SK-N-SH treated with all-trans-retinoic acid at 6 μM for 48 hours (cell line): ENCODE measurements at regions not wholly inside any gene's neighbourhood (a gene's known extent, or its start where the extent isn't known, plus 50 kb on each side); places are given as distances from the start of the nearest gene placed in this dataset.

Source experiments
- ESRRG ChIP-seq: fragments of 250-450 bp; sonication (Bioruptor Pico); IDR thresholded peaks from 2 replicates; pipeline ENCODE4 v1.6.1; 2021; ENCODE audit warnings: mild to moderate bottlenecking
- GLIS3 ChIP-seq: fragments of 250-450 bp; sonication (Bioruptor Pico); IDR thresholded peaks from 2 replicates; pipeline ENCODE4 v1.5.0; 2020; ENCODE audit warnings: mild to moderate bottlenecking, moderate library complexity
- ZFP30 ChIP-seq: fragments of 450-650 bp; formaldehyde crosslinking; IDR thresholded peaks from 2 replicates; pipeline ENCODE4 v1.5.0; 2022; ENCODE audit warnings: mild to moderate bottlenecking, moderate library complexity
- TF ChIP-seq, protein P1 (sequence below): fragments of 250-450 bp; sonication (Bioruptor Pico); IDR thresholded peaks from 2 replicates; pipeline ENCODE4 v1.8.0; 2020; ENCODE audit warnings: mild to moderate bottlenecking, moderate library complexity, borderline replicate concordance
- TF ChIP-seq, protein P2 (sequence below): fragments of 250-450 bp; sonication (Bioruptor Pico); IDR thresholded peaks from 2 replicates; pipeline ENCODE4 v1.5.1; 2020; ENCODE audit warnings: low read depth, mild to moderate bottlenecking, moderate library complexity

DNA sequence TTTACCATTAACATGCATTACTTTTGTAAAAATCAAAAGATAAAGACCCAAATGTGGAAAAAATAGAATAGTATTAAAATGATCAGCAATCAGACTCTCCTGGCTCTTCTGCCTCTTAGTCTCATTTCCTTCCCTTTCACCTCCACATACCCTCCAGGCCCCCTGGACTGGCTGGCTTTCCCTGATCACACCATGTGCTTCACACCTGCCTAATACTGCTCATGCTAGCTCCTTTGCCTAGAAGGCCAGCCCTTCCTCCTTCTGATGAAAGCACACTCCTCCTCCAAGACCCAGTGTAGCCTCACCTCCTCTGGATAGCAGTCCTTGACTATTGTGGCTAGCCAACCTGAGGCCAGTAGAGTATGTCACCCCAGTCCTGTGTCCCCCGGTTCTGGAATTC lies 182.0 kb upstream of the HEY2 start:
- TF ChIP-seq GLIS3 (CRISPR knock-in tag) (no peak), ESRRG (CRISPR knock-in tag) (no peak), ZFP30 (CRISPR knock-in tag) (no peak)
- TF ChIP-seq, protein P1, sequence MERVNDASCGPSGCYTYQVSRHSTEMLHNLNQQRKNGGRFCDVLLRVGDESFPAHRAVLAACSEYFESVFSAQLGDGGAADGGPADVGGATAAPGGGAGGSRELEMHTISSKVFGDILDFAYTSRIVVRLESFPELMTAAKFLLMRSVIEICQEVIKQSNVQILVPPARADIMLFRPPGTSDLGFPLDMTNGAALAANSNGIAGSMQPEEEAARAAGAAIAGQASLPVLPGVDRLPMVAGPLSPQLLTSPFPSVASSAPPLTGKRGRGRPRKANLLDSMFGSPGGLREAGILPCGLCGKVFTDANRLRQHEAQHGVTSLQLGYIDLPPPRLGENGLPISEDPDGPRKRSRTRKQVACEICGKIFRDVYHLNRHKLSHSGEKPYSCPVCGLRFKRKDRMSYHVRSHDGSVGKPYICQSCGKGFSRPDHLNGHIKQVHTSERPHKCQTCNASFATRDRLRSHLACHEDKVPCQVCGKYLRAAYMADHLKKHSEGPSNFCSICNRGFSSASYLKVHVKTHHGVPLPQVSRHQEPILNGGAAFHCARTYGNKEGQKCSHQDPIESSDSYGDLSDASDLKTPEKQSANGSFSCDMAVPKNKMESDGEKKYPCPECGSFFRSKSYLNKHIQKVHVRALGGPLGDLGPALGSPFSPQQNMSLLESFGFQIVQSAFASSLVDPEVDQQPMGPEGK (CRISPR knock-in tag) = no peak
- TF ChIP-seq, protein P2, sequence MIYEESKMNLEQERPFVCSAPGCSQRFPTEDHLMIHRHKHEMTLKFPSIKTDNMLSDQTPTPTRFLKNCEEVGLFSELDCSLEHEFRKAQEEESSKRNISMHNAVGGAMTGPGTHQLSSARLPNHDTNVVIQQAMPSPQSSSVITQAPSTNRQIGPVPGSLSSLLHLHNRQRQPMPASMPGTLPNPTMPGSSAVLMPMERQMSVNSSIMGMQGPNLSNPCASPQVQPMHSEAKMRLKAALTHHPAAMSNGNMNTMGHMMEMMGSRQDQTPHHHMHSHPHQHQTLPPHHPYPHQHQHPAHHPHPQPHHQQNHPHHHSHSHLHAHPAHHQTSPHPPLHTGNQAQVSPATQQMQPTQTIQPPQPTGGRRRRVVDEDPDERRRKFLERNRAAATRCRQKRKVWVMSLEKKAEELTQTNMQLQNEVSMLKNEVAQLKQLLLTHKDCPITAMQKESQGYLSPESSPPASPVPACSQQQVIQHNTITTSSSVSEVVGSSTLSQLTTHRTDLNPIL (CRISPR knock-in tag) = no peak
